ENCODE measurements at regions not wholly inside any gene's neighbourhood (a gene's known extent, or its start where the extent isn't known, plus 50 kb on each side); places are given as distances from the start of the nearest gene placed in this dataset.

- no peak overlapping the region for H3K4me3 ChIP-seq (ENCODE audit: low read depth in 1 of 2, low read length in 2 of 2)
- H3K9me3 ChIP-seq (ENCODE audit: control insufficient read depth in 2 of 2, insufficient read depth in 1 of 2, low read depth in 1 of 2, low read length in 1 of 2), result peaks cover 6% of the 10 kb centered on the region in 2 donors
- WGBS, 2 donors, result 74 to 75% methylated on average over 7 of the region's 7 CpGs
- no peaks in the 10 kb centered on the region for H3K4me1 ChIP-seq (ENCODE audit: control insufficient read depth in 2 of 2, insufficient read depth in 2 of 2, low read length in 1 of 2)
- no peaks in the 10 kb centered on the region for H3K27me3 ChIP-seq (ENCODE audit: control insufficient read depth in 1 of 2, insufficient read depth in 2 of 2, low read length in 2 of 2)
- H3K36me3 ChIP-seq (ENCODE audit: control insufficient read depth in 2 of 2, insufficient read depth in 2 of 2, low read length in 1 of 2), result no peaks in the 10 kb centered on the region
- H3K27ac ChIP-seq (ENCODE audit: low read depth in 2 of 2, low read length in 1 of 2), result no peak overlapping the region
Measured at GRCh38 chr1:29970747-29971325, 734.5 kb downstream of the PTPRU start.

GRCh38 chr1:29969576-29969975 lies 733.3 kb downstream of the PTPRU start:
- peaks cover 6% of the 10 kb centered on the region in 2 donors for H3K9me3 ChIP-seq (ENCODE audit: control insufficient read depth in 2 of 2, insufficient read depth in 1 of 2, low read depth in 1 of 2, low read length in 1 of 2)
- H3K27ac ChIP-seq (ENCODE audit: low read depth in 2 of 2, low read length in 1 of 2), result no peak overlapping the region
- no peak overlapping the region for H3K4me3 ChIP-seq (ENCODE audit: low read depth in 1 of 2, low read length in 2 of 2)
- no peaks in the 10 kb centered on the region for H3K27me3 ChIP-seq (ENCODE audit: control insufficient read depth in 1 of 2, insufficient read depth in 2 of 2, low read length in 2 of 2)
- WGBS, 2 donors, result 70 to 75% methylated on average over 3 of the region's 3 CpGs
- H3K4me1 ChIP-seq (ENCODE audit: control insufficient read depth in 2 of 2, insufficient read depth in 2 of 2, low read length in 1 of 2), result no peaks in the 10 kb centered on the region
- H3K36me3 ChIP-seq (ENCODE audit: control insufficient read depth in 2 of 2, insufficient read depth in 2 of 2, low read length in 1 of 2), result no peaks in the 10 kb centered on the region

- Histone ChIP-seq H3K27ac (ENCODE audit: low read depth in 2 of 2, low read length in 1 of 2) (no peak overlapping the region), H3K9me3 (ENCODE audit: control insufficient read depth in 2 of 2, insufficient read depth in 1 of 2, low read depth in 1 of 2, low read length in 1 of 2) (peaks cover 6% of the 10 kb centered on the region in 2 donors), H3K4me1 (ENCODE audit: control insufficient read depth in 2 of 2, insufficient read depth in 2 of 2, low read length in 1 of 2) (no peaks in the 10 kb centered on the region), H3K4me3 (ENCODE audit: low read depth in 1 of 2, low read length in 2 of 2) (no peak overlapping the region), H3K36me3 (ENCODE audit: control insufficient read depth in 2 of 2, insufficient read depth in 2 of 2, low read length in 1 of 2) (no peaks in the 10 kb centered on the region), H3K27me3 (ENCODE audit: control insufficient read depth in 1 of 2, insufficient read depth in 2 of 2, low read length in 2 of 2) (no peaks in the 10 kb centered on the region)
- 57 to 58% methylated on average over 4 of the region's 4 CpGs for WGBS, 2 donors
Measured at GRCh38 chr1:29967261-29967660, 730.9 kb downstream of the PTPRU start.

GRCh38 chr1:29966526-29967045 lies 730.3 kb downstream of the PTPRU start:
- H3K36me3 ChIP-seq (ENCODE audit: control insufficient read depth in 2 of 2, insufficient read depth in 2 of 2, low read length in 1 of 2), result no peaks in the 10 kb centered on the region
- no peaks in the 10 kb centered on the region for H3K27me3 ChIP-seq (ENCODE audit: control insufficient read depth in 1 of 2, insufficient read depth in 2 of 2, low read length in 2 of 2)
- H3K9me3 ChIP-seq (ENCODE audit: control insufficient read depth in 2 of 2, insufficient read depth in 1 of 2, low read depth in 1 of 2, low read length in 1 of 2), result peaks cover 6% of the 10 kb centered on the region in 2 donors
- no peak overlapping the region for H3K27ac ChIP-seq (ENCODE audit: low read depth in 2 of 2, low read length in 1 of 2)
- H3K4me3 ChIP-seq (ENCODE audit: low read depth in 1 of 2, low read length in 2 of 2), result no peak overlapping the region
- H3K4me1 ChIP-seq (ENCODE audit: control insufficient read depth in 2 of 2, insufficient read depth in 2 of 2, low read length in 1 of 2), result no peaks in the 10 kb centered on the region
- WGBS, 2 donors, result 48 to 54% methylated on average over 2 of the region's 2 CpGs

GRCh38 chr1:29964718-29965533 lies 728.6 kb downstream of the PTPRU start:
- peaks cover 6% of the 10 kb centered on the region in 2 donors for H3K9me3 ChIP-seq (ENCODE audit: control insufficient read depth in 2 of 2, insufficient read depth in 1 of 2, low read depth in 1 of 2, low read length in 1 of 2)
- no peak overlapping the region for H3K27ac ChIP-seq (ENCODE audit: low read depth in 2 of 2, low read length in 1 of 2)
- H3K4me3 ChIP-seq (ENCODE audit: low read depth in 1 of 2, low read length in 2 of 2), result no peak overlapping the region
- 64% methylated on average over 18 of the region's 18 CpGs for WGBS, 2 donors
- H3K4me1 ChIP-seq (ENCODE audit: control insufficient read depth in 2 of 2, insufficient read depth in 2 of 2, low read length in 1 of 2), result no peaks in the 10 kb centered on the region
- no peaks in the 10 kb centered on the region for H3K36me3 ChIP-seq (ENCODE audit: control insufficient read depth in 2 of 2, insufficient read depth in 2 of 2, low read length in 1 of 2)
- H3K27me3 ChIP-seq (ENCODE audit: control insufficient read depth in 1 of 2, insufficient read depth in 2 of 2, low read length in 2 of 2), result no peaks in the 10 kb centered on the region

GRCh38 chr1:29963946-29964345 lies 727.6 kb downstream of the PTPRU start:
- WGBS, 2 donors, result 74 to 79% methylated on average over 7 of the region's 7 CpGs
- H3K4me1 ChIP-seq (ENCODE audit: control insufficient read depth in 2 of 2, insufficient read depth in 2 of 2, low read length in 1 of 2), result no peaks in the 10 kb centered on the region
- no peak overlapping the region for H3K4me3 ChIP-seq (ENCODE audit: low read depth in 1 of 2, low read length in 2 of 2)
- peaks cover 0 to 2% of the 10 kb centered on the region in 2 donors for H3K9me3 ChIP-seq (ENCODE audit: control insufficient read depth in 2 of 2, insufficient read depth in 1 of 2, low read depth in 1 of 2, low read length in 1 of 2)
- H3K27ac ChIP-seq (ENCODE audit: low read depth in 2 of 2, low read length in 1 of 2), result no peak overlapping the region
- H3K27me3 ChIP-seq (ENCODE audit: control insufficient read depth in 1 of 2, insufficient read depth in 2 of 2, low read length in 2 of 2), result no peaks in the 10 kb centered on the region
- H3K36me3 ChIP-seq (ENCODE audit: control insufficient read depth in 2 of 2, insufficient read depth in 2 of 2, low read length in 1 of 2), result no peaks in the 10 kb centered on the region

- H3K4me1 ChIP-seq (ENCODE audit: control insufficient read depth in 2 of 2, insufficient read depth in 2 of 2, low read length in 1 of 2), result no peaks in the 10 kb centered on the region
- H3K36me3 ChIP-seq (ENCODE audit: control insufficient read depth in 2 of 2, insufficient read depth in 2 of 2, low read length in 1 of 2), result no peaks in the 10 kb centered on the region
- H3K4me3 ChIP-seq (ENCODE audit: low read depth in 1 of 2, low read length in 2 of 2), result no peak overlapping the region
- H3K27me3 ChIP-seq (ENCODE audit: control insufficient read depth in 1 of 2, insufficient read depth in 2 of 2, low read length in 2 of 2), result no peaks in the 10 kb centered on the region
- WGBS, 2 donors, result 48 to 51% methylated on average over 2 to 3 of the region's 3 CpGs
- H3K27ac ChIP-seq (ENCODE audit: low read depth in 2 of 2, low read length in 1 of 2), result no peak overlapping the region
- peaks cover 0 to 2% of the 10 kb centered on the region in 2 donors for H3K9me3 ChIP-seq (ENCODE audit: control insufficient read depth in 2 of 2, insufficient read depth in 1 of 2, low read depth in 1 of 2, low read length in 1 of 2)
Measured at GRCh38 chr1:29962831-29963247, 726.5 kb downstream of the PTPRU start.

GRCh38 chr1:29962336-29962735 lies 726.0 kb downstream of the PTPRU start:
- Histone ChIP-seq H3K9me3 (ENCODE audit: control insufficient read depth in 2 of 2, insufficient read depth in 1 of 2, low read depth in 1 of 2, low read length in 1 of 2) (peaks cover 0 to 2% of the 10 kb centered on the region in 2 donors), H3K27ac (ENCODE audit: low read depth in 2 of 2, low read length in 1 of 2) (no peak overlapping the region), H3K4me3 (ENCODE audit: low read depth in 1 of 2, low read length in 2 of 2) (no peak overlapping the region), H3K4me1 (ENCODE audit: control insufficient read depth in 2 of 2, insufficient read depth in 2 of 2, low read length in 1 of 2) (no peaks in the 10 kb centered on the region), H3K27me3 (ENCODE audit: control insufficient read depth in 1 of 2, insufficient read depth in 2 of 2, low read length in 2 of 2) (no peaks in the 10 kb centered on the region), H3K36me3 (ENCODE audit: control insufficient read depth in 2 of 2, insufficient read depth in 2 of 2, low read length in 1 of 2) (no peaks in the 10 kb centered on the region)
- whole genome bisulfite sequencing, 2 donors, result 45 to 56% methylated on average over 5 of the region's 5 CpGs

GRCh38 chr1:29961293-29962059 lies 725.2 kb downstream of the PTPRU start:
- 68 to 72% methylated on average over 8 of the region's 8 CpGs for WGBS, 2 donors
- Histone ChIP-seq H3K4me3 (ENCODE audit: low read depth in 1 of 2, low read length in 2 of 2) (no peak overlapping the region), H3K27me3 (ENCODE audit: control insufficient read depth in 1 of 2, insufficient read depth in 2 of 2, low read length in 2 of 2) (no peaks in the 10 kb centered on the region), H3K4me1 (ENCODE audit: control insufficient read depth in 2 of 2, insufficient read depth in 2 of 2, low read length in 1 of 2) (no peaks in the 10 kb centered on the region), H3K9me3 (ENCODE audit: control insufficient read depth in 2 of 2, insufficient read depth in 1 of 2, low read depth in 1 of 2, low read length in 1 of 2) (peaks cover 0 to 2% of the 10 kb centered on the region in 2 donors), H3K36me3 (ENCODE audit: control insufficient read depth in 2 of 2, insufficient read depth in 2 of 2, low read length in 1 of 2) (no peaks in the 10 kb centered on the region), H3K27ac (ENCODE audit: low read depth in 2 of 2, low read length in 1 of 2) (no peak overlapping the region)

Data from esophagus (tissue), 2 donors.